HG03060 (cell line): ENCODE measurements at regions not wholly inside any gene's neighbourhood (a gene's known extent, or its start where the extent isn't known, plus 50 kb on each side); places are given as distances from the start of the nearest gene placed in this dataset.
"Not testable (repeated sequence)": the region's sequence is repeated elsewhere in the genome, so short reads cannot be mapped to it uniquely, and the experiment has no call there.

Experiments used
- ATAC-seq: cut with Tn5 transposase; IDR thresholded peaks from one replicate; pipeline ENCODE4 v1.9.1; 2021; ENCODE audit warnings: low read depth, moderate number of reproducible peaks; ENCODE audit not compliant: unreplicated experiment

DNA sequence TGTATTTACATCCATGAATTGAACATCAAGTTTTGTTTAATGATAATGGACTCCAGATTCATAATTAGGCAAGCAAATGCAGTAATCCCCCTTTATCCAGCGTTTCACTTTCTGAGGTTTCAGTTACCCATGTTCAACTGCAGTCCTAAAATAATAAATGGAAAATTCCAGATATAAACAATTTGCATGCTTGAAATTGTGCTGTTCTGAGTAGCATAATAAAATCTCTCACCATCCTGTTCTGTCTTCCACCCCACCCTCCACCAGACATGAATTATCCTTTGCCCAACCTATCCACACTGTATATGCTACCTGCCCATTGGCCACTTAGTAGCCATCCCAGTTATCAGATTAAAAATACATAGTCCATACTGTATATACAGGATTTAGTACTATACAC is 224.5 kb upstream of the CHAC2 start:
- no peak for ATAC-seq

DNA sequence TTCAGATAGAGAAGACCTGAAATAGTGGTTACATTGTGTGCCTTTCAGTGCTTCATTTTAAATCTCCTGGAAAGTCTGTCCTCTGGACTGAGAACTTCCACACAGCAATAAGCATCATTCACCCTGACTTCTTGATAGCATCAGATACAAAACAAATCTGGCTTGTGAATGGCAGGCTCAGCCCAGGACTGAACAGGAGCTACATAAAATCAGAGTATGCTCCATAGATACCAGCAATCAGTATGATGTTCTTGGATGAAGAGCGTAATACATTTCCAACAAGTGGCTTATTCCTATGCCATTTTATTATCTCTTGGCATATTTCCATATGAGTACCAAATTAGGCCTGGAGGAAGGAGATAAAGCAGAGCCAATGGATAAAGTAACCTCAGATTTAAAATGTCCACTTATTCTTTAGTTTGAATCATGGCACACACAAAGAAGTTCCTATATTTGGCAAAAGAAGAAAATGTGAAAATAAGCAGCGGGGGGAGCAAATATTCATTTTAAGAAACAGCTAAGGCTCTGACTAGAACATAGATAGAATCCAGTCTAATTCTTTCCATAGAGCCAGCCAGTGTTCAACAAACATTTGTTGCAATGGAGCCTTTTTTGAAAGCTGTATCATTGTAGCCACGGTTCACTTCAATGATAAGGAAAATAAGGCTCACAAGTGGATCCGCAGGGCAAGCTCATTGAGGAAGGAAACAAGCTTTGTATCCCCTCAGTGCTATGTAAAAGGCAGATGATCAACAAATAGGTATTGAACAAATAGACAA is 230.8 kb upstream of the CHAC2 start:
- ATAC-seq, result no peak

DNA sequence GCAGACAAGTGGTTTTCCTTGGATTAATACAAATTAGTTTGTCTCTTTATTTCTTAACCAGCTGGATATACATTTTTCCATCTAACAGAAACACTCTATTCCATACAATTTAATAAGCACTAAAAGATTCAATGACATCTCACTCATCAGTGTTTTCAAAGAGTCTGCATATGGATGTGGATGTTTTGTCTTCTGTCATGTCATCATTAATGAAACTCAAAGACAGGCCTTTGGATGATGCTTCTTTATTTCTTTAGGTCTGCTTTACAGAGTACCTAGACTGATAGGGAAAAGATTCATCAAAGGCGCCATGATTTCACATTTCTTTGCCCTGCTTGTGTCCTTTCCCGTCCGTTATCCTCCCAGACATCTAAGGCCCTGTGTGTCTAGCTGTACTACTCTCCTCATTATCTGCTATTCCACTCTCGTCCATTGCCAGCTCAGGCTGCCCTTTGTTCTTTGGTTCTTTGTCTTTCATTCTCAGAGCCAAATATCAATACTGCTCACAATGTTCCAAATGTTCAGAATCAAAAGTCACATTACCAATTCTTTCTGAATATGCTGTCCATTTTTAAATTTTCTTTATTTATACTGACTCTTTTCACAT is 232.3 kb upstream of the CHAC2 start:
- ATAC-seq, result no peak

DNA sequence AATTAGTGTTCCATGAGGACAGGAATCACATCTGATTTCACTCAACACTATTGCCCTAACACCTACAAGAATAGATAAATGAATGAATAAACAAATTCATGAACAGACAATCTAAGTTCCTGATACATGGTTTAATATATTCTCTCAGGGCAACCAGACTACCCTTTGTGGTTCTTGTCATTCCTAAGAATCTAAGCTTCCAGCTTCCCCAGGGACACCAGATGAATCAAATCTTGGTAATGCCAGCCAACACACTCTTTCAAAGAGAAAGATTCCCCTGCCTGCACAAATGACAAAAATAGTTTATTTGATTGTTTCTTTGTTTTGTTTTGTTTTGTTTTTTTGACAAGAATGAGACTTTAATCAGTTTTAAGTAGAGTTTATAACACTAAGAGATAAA is 237.5 kb upstream of the CHAC2 start:
- ATAC-seq, result no peak

DNA sequence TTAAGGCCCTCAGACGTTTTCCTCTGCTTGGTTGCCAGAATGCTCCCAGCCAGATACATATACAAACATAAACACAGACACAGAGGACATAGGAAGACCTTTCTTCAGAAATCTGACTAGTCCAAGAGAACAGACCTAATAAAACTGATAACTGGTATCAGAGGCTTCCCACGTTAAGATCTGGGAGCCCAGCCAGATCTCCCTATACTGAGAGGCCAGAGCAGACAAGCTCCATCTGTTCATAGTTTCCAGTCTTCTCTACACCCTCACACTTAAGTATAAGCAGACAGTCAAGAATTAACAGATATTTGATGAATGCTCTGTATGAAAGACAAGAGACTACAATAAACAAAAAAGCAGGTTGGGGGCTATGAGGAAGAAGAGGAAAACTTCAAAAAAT is 240.5 kb upstream of the CHAC2 start:
- no peak for ATAC-seq

DNA sequence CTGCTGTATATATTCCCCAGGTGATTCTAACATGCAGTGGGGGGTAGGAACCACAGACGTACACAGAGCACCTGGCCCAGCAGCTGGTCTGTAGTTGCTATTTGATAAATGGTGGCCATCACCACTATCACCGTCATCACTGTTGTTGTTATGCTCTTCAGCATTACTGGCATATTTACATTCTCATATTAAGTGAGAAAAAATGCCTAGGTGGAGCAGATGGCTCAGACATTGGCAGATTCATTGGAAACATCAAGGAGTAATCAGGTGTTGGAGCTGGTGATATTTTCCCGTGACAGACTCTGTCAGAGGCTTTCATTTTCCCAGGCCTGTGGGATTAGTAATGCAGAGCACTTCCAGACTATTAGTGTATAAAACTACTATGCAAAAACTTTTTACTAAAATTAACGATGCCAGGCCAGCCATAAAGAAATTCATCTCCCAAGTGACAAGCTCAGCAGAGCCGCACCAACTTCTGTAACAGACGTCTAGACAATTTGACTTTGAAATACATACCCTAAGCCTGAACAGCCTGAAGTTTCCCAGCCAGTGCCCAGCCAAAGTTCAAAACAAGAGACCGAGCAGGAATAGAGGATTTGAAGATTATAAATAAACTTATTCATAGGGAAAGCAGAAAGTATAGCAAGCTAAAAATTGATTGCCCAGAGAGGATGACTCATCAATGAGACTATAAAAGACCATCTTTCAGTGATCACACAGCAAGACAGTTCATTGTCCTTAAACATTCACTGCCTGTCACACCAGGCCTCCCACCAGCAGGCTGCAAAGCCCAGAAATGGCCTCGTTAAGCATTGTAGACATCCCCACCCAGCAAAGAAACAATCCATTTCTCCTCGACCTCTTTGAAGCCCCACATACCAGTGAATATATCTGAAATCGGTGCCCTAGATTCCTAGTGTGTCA is 247.4 kb upstream of the CHAC2 start:
- ATAC-seq, result no peak

DNA sequence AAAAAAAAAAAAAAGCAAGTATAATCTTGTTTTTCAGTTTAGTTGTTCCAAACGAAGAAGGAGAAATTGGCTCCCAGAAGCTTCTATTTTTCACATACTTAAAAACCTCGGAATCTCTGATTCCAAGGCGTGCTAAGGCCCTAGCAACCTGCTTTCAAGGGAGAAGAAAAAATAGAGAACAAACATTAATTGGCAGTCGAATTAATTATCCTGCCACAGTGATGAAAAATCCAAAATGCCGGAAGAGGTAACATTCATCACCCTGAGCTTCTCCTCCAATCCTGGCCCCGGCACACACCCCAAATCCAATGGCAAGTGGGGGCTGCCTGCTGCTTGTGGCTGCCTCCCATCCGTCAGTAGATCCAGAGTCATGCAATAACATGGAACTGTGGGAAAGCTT is 250.2 kb upstream of the CHAC2 start:
- no peak for ATAC-seq

DNA sequence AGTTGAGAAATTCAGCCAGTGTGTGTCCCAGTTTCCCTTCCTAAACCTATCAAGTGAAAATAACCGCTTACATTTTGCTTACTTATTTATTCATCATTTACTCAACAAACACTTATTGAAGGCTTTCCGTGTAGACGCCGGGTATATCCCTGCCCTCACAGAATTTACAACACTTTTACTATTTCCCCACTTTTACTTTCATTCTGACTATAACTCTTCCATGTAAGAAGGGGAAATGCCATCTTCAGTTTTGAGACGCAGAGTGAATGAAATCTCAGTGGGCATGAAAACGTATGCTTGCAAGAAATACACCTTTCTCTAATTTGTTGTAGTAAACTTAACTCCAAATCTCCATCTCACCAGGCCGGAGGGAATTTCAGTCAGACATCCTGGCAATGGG is 251.0 kb upstream of the CHAC2 start:
- ATAC-seq, result no peak

DNA sequence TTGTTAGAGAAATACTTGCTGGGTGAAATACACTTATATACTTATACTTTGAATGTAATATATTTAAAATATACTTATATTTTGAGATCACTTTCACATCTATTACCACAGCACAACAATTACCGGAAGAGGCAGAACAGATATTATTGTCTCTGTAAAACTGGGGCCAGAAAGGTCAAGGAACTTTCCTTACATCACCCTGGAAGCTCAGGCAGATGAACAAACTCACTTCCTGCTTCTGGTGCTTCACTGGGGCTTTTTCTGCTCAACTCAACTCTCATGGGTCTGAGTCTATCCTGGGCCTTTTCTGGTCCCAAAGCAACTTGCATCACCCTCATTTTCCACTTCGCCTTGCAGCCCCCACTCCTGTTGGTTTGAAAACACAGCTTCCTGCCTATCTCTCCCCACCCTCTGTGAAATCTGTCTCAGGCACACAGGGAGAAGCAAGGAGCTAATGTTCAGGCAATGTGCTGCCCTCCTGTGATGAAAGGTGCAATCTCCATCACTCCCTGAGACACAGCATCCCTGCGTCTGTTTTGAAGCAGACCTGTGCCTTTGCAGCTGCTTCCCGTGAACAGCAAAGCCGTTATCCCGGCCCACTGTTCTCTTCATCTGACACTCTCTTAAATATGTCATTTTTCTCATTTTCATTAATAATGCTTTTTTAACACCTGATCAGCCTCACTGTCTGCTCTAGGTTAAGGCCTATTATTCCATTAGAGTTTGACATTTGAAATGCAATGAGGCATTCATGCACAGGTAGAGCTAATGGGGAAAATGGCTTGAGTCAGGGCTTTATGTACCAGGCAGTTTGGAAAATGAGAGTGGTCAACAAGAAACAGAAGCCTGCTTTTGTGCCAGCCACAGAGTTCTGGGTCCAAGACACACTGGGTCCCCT is 251.9 kb upstream of the CHAC2 start:
- ATAC-seq, result no peak

DNA sequence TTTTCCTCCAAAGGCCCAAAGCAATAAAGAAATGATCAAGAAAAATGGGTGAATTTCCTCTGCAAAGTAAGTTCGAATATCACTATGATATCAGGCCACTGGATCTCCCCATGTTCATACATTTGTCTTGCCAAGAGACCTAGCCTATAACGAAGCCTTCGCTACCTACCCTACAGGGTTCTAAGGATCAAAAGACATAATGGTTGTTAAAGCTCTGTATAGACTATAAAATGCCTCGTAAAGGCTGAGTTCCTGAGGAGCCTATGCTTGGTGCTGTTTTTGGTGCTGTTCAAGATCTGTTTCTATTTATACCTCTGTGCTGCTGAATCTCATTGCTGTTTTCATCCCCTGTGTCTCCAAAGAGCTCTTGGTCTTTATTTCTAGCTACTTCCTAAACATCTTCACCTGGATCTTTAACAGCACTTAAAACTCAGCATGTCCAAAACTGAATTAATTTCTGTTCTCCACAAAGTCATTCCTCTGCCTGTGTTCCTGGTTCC is 254.4 kb upstream of the CHAC2 start:
- ATAC-seq, result no peak

DNA sequence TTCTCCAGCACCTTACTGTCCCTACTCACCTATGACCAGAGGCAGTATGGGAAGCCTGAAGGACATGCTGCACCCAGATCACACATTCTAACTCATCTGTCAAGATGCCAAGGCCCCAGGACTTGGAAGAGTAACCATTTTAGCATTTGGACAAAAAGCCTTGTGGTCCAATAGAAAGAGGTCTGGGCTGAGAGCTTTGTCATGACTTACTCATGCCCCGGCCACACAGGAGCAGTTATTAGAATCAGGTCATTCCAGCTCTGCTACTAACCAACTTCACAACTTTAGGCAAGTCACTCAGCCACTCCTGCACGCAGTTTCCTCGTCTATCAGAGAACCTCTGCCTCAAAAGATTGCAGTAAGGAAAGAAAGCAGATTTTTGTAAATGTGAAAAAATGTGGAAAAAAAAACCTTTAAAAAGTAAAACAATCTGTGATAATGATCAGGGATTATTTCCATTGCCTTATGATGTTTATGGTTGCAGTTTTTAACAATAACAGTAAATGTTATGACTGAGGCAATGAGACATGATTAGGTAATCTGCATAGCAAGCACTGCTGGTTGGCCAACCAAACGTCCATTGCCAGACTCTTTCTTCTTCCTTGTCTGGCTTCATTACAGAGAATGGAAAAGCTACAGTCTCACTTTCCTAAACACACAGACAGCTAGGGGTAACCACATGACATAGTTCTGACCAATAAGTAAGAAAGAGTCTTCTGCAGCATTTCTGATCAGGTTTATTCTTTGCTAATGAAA is 255.4 kb upstream of the CHAC2 start:
- no peak for ATAC-seq

DNA sequence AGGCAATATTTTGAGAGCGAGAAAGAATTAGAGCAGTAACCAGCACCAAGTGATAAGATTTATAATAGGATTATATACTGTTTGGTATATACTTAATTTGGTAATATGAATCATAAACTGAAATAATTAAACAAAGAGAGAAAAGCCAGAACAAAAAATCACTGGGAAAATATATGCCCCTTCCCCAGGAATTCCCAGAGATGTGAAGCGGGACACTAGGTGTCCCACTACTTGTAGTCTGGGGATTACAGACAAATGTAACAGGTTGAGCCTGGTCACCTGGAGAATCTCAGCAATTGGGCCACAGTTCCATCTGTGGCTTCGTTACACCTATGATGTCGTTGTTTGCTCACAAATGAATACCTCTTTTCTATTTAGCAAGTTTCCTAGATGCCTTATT is 256.1 kb upstream of the CHAC2 start:
- ATAC-seq, result no peak

DNA sequence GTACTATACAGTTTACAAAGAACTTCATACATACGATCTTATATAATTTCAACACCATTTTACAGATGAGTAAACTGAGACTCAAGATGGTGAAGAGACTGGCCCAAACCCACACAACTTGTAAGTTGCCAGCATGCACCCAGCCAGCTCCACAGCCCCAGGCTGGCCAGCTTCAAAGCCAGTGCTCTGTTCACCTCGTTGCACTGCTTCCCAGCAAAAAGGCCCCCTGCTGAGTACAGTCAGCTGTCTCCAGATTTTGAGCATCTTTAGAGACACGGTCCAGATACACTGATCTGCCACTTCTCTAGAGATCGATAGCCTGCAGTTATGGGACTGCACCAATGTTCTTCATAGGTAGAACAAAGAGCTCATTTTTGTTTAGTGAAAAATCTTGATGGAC is 257.2 kb upstream of the CHAC2 start:
- no peak for ATAC-seq

DNA sequence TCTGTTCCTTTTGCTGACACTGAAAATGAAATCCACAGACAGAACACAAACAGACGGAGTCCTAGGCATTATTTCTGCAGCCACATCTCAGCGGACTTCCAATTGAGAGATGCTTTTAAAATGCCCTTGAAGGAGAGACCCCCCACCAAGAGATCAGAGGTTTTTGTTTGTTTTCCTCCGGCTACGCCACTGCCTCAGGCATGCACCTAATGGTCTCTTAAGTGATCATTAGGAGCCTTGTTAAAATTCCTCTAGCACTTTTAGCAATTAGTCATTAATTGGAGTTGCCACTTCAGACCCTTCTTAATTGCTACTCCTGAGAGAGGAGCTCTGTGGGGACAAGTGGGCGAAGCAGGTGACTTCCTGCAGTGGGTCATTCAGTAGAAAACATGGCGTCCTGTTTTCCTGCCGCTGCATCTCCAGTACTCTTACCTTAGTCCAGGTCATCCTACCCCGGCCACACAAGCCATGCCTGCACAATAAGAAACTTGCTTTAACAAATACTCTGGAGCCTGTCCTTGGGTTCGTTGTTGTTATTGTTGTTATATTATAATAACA is 257.7 kb upstream of the CHAC2 start:
- no peak for ATAC-seq

DNA sequence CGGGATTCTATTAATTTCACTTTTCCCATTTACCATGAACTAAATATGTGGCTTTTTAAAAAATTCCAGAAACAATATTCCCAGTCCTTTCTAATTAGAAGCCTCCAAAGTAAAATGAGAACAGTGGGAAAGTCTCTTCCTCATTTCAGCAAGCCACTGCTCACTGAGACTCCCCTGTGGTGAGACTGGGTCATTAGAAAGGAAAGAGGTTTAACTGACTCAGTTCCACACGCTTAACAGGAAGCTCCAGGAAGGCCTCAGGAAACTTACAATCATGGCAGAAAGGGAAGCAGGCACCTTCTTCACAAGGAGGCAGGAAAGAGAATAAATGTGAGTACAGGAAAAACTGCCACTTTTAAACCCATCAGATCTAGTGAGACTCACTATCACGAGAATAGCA is 258.9 kb upstream of the CHAC2 start:
- no peak for ATAC-seq

DNA sequence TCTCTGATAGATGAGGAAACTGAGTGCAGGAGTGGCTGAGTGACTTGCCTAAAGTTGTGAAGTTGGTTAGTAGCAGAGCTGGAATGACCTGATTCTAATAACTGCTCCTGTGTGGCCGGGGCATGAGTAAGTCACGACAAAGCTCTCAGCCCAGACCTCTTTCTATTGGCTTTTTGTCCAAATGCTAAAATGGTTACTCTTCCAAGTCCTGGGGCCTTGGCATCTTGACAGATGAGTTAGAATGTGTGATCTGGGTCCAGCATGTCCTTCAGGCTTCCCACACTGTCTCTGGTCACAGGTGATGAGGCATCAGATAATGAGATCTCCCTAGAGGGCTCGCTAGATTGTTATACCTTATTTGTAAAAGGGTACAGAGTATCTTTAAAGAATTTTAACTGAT is 260.5 kb upstream of the CHAC2 start:
- ATAC-seq, result not testable (repeated sequence)

DNA sequence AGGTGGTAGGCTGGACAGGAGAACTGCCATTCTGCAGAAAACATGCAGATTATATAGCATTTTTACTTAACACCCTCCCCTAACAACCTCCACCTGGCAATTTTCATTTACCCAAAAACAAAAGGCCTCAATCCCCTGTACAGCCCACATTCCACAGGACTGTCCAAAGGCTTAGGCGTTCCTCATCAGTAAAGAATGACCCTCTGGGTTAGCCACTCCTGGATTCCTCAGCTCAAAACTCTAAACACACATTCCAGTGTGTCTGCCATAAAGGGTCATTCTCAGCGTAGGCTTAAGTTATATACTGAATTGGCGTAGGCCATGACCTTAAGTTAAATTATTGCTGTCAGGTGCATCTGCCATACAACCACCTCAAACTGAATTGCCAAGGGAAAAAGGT is 261.8 kb upstream of the CHAC2 start:
- ATAC-seq, result no peak

DNA sequence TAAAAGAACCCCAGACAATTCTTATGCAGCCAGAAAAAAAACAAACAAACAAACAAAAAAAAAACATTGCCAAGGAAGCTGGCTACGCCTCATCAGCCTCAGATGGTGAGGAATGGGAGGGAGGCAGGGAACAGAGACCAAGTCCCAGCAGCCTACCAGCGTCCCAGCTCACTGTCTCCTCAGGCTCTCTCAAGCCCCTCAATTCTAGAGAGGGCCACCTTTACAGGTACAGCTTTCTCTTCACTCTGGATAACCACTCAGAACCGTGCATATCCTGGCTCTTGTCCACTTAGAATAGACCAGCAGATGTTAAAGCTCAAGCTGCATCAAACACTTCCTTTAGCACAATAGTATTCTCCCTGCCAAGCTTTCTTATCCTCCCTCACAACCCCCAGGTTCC is 263.1 kb upstream of the CHAC2 start:
- ATAC-seq, result no peak

DNA sequence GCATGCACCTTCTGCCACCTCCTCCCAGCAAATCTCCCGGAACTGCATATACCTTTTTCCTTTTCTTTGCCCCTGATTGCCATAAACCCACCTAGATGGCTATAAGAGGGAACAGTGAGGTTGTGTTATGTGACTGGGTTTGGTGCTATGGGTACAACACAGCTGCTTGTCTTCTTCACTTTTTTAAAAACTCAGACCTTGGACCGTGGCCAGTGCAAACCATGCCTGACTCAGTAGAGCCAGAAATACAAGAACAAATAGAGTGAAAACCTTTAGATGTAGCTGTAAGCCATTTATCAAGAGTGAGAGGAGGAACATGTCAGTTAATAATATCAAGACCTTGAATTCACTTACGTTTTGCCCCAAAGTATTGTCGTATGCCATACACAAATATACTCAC is 267.4 kb upstream of the CHAC2 start:
- ATAC-seq, result no peak
